Bone marrow (tissue), 2 donors: ENCODE measurements at regions not wholly inside any gene's neighbourhood (a gene's known extent, or its start where the extent isn't known, plus 50 kb on each side); places are given as distances from the start of the nearest gene placed in this dataset.

Experiments used
- DNase-seq, 2 donors: peaks; one replicate each; lab custom pipeline; 2025; lab: John Stamatoyannopoulos, UW

DNA sequence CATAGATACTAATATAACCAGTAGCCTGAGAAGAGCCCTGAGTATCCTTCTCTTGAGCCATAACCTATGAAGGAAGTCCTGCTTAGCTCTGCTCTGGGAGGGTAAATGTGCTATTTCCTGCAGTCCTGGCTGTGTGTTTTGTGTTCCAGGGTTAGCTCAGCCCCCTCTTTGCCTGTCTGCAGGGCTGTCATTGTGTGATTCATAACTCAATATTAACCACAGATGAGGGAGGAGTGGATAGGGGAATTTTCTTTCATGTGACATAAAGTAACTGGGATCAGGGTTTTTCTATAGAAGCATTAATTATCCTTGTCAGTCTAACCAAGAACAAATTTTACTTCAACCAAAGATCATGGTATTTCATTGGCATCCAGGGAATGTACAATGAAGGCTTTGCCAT lies 183.3 kb upstream of the ZBTB20 start:
- no peak for DNase-seq

DNA sequence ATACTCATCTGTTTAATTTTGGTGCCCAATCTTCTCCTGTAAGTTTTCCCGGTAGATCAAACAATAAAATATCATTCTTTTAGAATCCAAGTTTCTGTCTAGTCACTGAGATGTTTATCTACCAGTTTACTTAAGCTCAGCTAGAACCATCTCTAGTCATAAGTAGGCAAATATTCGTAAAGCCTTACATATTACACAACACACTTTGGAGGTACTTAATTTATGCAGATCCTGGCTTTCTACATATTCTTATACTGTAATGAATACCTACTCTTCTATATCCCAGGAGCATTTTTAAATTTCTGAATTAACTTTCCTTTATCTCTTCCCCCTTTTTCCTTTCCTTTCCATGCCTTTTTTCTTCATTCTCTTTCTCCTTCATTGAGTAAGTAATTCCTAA lies 185.9 kb upstream of the ZBTB20 start:
- DNase-seq = no peak

DNA sequence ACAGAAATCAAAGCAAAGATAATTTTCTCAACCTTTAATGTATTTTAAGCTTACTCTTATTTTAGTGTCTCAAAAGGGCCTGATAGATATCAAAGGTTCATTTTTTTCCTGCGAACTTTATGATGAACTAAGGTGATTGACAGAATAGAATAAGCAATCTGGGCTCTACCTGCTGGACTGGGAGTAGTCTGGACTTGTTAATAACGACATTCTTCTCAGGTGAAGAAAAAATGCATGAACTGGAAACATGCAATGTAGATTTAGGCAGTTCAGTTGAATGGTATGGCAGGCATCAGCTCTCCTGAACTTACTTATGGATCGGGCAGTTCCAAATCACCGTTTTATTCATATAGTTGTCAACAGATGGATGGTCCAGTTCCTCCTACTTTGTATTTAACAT lies 189.7 kb upstream of the ZBTB20 start:
- no peak for DNase-seq

DNA sequence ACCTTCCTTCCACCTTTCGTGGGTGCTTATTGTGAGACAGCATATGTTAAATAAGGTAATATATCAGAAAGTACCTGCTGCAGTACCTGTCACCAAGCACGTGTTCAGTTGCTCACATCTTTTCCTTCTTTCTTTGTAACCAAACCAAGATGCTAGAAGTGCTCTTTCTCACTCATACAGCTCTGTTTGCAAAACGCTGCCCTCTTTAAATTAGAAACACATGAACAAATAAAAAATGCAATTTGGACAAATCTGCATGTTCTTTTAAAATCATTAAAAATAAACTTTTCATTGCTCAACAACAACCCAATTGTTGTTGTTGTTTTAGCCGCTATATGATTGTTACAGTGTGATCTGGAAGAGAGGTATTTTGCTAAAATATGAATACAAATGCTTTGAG lies 193.5 kb upstream of the ZBTB20 start:
- no peak for DNase-seq

DNA sequence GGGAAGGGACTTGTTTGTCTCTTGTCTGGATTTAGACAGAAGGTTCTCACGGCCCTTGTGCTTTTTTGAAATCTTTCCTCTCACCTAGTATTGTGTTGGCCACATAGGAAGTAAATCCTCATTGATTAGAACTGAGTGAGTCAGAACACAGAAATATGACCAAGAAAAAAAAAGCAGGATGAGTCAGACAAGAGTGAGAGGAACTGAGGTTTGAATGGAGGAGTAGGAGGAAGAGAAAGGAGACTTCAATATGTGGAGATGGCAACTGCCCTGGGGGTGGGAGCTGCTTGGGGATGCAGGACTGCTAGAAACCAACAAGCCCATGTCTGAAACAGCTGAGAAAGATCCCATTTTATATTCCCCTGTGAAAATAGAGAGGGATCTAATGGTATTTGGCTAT lies 194.1 kb upstream of the ZBTB20 start:
- DNase-seq = no peak

DNA sequence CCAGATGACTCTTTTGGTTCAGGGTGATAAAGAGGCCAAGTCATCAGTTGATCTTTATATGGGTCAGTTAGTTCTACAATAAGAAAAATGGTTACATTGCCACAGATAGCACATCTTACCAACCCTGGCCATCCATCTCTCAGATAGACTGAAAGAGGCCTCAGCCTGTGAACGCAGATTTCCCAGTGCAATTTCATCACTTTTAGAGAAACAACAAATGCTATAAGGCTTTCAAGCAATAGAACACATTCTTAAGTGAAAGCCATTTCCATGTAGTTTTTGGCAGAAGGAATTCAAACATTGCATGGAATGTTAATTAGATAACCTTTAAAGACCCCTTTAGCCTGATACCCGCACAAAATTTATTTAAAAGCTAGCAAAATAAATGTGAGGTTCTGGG lies 200.6 kb upstream of the ZBTB20 start:
- no peak for DNase-seq

DNA sequence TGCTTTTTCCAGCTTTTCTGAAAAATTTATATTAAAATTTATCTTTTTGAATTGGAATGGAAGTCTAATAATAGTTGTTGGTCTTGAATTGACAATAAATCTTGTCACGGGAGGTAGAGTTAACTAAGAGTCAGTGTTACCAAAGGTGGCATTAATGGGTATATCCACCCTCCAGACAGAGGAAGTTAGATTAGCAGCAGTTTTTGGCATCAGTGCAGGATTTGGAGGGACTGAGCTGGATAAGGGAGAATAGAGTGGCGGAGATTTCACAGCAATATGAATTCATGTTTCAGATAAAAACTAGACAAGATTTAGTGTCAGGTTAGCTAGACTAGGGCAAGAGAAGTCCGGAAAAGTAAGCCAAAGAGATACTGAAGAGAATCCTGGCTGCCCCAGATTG lies 201.3 kb upstream of the ZBTB20 start:
- DNase-seq = no peak

DNA sequence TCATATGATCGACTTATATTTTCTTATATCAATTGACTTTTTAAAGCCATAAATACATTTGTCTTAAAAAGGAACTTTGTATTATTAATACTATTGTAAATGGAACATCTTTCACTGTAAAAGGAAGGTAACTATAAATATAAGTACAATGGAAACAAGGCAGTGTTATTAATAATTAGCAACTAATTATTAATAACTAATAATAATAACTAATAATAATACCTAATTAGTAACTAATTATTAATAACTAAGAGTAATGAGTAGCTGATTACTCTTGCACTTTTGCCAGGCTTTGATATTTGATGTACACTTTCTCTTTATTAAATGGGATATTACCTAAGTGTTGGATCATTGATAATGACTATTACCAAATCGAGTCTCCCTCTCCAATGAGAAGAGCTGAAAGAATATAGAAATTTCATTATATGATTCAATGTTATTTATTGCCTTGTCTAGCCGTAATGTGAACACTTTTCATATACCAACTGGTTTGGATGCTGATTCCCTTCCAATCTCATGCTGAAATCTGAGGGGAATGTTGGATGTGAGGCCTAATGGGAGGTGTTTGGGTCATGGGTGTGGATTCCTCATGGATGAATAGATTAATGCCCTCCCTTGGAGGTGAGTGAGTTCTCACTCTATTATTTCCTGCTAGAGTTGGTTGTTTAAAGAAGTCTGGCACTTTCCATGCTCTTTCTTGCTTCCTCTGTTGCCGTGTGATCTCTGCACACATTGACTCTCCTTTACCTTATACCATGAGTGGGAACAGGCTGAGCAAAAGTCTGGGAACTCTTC lies 202.1 kb upstream of the ZBTB20 start:
- no peak for DNase-seq

DNA sequence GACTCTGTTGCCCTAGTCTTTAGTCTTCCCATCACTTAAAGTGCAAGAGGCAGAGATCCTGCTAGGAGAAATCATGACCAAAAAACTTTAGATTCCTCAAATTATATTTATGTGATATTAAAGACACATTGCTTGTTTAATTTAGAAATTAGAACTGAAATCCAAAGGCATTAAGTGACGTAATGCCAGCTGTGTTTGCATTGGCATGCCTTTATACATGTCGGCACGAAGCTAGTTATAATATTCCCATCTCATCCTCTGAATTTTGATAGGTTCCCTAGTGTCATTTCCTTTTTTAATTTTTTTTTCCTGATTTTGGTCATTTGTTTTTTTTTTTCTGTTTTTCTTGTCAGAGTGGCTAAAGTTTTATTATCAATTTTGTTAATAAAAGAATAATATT lies 203.5 kb upstream of the ZBTB20 start:
- no peak for DNase-seq

DNA sequence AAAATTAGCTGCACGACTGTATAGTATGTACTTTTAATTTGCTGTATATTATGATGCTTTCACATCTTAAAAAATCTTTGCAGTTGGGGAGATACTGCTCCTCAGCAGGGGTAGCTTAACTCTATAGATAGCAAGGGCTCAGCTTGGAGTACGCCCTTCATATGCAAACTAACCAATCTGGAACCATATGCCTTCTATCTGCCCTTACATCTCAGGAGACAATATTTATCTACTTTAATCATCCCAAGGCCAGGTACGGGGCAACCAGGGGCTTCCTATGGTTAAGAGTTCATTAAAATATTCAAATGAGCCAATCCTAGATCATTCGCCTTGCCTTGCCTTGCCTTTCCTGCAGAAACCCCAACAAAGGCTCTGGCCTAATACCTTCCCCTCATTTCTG lies 204.1 kb upstream of the ZBTB20 start:
- no peak for DNase-seq

DNA sequence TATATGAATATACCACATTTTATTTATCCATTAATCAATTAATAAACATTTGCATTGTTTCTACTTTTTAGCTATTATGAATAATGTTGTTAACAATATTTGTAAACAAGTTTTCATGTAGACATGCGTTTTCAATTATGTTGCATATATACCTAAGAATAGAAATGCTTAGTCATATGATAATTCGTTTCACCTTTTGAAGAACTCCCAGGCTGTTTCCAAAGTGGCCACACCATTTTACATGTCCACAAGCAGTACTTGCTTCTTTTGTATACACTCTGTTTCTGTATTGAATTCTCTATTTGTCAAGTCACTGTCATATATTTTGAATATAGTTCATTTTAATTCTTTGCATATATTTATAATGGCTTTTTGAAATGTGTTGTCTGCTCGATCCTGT lies 206.9 kb upstream of the ZBTB20 start:
- DNase-seq = no peak

DNA sequence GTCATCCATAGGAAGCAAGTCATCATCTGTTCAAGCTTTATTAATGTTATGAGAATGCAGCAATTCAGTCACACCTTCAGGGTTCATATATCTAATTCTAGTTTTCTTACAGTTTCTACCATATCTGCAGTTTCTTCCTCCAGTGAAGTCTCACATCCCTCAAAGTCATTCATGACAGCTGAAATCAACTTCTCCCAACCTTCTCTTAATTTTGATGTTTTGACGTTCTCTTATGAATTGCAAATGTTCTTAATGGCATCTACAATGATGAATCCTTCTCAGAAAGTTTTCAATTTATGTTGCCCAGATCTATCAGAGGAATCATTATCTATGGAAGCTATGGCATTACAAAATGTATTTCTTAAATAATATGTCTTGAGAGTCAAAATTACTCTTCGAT lies 210.4 kb upstream of the ZBTB20 start:
- DNase-seq = no peak

DNA sequence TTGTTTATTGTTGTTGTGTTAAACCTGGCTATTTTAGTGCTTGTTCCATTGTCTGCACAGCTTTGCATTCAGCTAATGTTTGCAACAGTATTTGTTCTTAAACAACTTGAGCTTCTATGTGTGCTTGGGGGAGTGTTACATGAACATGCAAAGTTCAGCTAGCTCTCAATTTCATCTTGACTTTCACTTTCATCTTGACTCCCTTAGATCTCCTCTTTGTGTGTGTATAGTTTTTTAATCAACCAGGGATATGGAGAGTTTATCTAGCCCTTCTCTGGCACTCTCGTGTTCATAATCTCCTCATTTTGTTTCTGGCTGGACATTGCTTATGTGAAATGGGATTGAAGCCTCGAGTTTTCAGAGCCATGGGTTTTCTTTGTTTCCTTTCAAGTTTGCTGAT lies 212.4 kb upstream of the ZBTB20 start:
- DNase-seq = no peak

DNA sequence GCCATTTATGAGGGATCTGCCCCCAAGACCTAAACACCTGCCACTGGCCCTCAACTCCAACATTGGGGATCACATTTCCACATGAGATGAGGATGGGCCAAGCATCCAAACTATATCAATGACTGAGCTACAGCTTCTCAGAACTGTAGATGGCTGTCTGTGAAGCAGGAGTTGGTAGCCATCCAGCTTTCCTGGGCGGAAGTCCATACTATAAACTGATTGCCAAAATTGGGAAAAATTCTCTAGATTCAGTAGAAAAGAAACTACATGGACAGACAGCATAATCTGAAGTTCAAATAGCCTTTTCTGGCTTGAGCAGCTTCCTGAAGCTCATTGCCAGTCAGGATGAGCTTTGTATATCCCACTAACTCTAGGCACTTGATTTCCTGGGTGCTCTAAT lies 214.7 kb upstream of the ZBTB20 start:
- no peak for DNase-seq

DNA sequence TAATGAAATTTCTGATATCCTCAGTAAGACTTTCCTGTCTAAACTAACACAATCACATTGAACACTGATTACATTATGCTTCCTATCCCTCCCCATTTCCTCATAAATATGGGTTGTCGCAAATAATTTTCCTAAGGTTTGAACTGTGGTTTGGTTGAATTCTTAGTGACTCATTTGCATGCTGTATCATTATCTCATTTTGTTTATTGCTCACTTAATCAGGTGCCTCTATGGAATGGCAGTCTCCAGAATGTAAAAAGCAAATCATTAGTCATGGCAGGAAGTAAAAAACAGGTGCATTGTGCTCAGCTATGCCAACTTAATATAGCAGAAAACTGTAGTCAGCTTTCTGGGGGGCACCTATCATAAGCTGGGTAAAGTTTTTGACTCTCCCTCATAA lies 216.0 kb upstream of the ZBTB20 start:
- no peak for DNase-seq

DNA sequence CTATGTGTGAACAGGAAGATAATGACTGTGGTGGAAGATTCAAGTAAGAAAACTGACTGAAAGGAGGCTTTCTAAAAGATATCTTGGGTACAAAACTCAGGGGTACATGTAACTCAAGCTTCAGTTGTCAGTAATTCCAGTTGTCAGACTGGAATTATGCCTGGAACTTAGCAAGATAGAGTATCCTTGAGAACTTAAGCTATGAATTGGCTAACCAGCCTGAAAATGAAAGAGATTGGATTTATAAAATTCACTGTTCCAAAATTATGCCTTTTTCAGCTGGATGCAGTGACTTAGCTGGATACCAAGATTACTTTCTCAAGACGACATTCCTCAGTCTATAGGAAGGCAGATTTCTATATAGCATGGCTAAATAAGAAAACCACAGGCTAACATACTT lies 221.9 kb upstream of the ZBTB20 start:
- DNase-seq = no peak

DNA sequence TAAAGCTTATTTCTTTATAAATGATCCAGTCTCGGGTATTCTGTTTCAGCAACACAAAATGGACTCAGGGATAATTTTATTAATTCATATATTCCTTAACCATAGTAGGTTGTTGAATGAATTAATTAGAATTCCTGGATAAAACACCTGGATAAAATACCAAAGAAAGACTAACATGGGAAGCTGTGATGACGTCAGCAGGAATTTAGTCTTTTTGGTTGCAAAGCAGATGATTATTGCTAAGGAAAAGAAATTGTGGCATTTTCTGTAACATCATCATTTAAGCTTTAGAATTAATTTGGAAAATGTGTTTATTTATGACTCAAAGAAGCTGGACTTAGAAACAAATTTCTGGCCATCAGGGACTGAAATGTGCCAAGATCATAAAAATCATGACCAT lies 228.3 kb upstream of the ZBTB20 start:
- no peak for DNase-seq

DNA sequence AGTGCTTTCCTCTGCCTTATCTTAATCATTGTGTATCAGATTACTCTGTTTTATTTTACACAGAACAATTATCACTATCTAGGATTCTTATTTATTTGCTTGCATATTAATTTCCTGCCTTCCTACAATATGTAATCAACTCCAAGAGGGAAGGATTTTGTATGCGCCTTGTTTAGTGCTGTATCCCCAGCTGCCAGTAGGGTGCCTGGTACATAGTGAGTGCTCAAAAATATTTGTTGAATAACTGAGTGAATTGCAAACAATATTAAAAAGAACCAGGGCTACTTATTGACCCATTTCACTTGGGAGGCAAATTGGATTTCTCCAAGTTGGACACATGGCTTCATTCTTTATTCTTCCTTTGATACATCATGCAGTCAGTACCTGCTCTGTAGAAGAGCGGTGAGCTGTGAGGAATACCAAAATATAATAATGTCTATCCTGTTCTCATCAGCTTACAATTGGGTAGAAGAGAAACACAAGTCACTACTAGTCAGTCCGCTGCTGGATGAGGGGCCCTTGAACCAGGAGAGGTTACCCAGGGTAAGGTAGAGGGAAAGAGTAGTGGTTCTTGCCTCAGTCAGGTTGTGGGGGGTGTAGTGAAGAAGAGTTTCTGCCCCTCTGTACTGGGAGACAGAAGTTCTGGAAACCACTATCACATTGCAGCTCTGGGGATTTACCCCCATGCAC lies 233.9 kb upstream of the ZBTB20 start:
- DNase-seq = no peak

DNA sequence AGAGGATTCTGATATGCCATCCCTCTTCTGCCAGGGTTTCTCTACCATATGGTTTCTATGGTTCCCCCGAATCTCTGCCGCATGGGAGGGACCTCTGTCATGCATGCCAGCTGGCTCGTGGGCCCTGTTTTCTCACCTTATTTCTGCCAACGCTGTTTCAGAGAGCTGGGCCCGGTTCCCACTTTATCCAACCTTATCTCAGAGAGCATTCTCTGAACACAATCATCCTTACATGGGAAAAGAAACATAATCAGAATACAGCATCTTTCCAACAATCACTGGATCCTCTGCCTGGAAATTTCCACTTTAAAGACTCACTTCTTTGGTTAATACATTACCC lies 234.5 kb upstream of the ZBTB20 start:
- DNase-seq = no peak

DNA sequence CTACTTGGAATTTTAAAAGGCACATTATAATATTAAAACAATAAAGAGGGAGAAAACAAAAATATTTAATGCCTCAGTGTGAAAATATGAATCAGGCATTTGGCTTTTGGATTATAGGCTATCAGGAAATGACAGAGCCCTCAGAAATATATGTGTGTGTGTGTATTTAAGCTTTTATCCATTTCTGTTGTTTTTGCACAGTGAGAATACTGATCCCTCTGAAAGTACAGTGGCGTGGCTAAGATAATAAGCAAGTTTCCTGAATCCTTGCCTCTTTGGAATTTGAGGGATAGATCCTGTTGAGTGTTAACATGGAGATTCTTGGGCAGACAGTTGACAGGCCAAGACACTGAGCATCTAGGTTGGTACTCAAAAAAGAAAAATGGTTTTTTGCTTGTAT lies 234.8 kb upstream of the ZBTB20 start:
- DNase-seq = no peak

DNA sequence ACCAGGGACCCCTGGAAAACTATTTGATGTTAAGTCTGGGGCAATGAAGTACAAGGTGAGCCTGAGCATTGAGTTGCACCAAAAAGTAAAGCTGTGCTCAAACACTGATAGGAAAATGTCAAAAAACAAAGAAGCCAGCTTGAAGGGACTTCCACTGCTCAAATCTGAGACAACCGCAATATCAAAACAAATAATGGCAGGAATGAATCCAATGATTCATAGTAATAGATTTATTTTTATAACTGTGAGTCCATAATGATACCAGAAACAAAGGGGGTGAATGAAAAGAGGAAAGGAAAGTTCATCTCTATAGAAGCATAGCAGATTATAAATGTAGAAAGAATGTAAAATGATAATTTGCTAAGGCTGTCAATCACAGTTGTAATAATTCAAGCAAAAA lies 237.3 kb upstream of the ZBTB20 start:
- DNase-seq = no peak

DNA sequence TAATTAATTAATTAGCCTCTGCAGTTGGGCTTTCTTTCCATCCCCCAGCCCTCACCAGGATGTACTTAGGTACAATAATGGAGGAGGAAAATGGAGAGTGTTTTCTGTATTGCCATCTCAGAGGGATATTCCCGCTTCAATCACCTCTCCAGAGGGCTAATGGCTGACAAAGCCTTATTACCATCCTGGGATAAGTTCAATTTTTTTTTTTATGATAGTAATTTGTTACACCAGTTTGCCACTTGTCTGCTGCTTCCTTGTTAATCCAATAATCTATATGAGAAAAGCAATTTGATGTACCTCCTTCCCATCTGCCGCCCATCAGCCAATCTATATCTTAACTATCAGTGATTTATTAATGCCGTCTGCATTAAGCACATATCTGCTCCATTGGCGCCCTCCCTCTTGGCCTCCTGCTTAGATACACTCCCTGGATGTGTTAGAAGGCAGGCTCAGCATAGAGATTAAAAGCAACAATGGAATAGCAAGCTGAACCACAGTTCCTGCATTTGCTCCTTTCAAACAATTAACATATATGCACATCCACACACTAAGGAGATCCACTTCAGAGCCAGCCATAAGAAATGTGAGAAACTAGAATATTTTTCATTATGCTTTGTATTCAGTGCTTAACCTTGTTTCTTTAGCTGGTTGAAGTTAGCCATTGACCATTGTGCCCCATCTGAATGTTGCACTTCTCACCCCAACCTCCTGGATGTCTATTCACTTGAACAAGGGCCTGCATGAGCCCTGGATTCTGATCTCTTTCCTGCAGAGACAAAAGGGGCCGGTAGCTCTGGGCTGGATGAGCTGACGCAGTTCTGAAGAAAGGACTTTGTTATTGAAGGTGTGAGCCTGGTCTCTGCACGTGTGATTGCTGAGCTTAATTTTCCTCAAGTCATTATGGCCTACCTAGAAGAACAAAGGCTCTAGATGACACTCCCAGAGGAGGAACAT lies 237.3 kb upstream of the GAP43 start:
- no peak for DNase-seq

DNA sequence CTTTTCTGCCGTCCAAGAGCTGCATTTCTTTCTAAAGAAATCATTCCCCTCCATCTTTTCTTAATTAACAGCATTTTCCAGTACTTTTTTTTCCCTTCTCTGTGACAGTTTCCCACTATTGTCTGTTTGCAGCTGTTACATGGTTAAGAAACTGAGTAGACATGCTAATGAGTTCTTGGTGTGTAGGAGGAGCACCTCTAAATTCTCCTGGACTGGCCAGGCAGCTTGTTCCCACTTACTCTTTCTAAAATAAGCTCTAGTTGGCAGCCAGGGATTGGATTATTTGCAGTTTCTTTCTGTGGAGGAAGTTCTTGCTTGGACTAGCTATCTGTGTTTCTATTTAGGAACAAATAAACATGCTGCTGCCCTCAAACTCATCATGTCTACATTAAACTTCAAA lies 235.1 kb upstream of the GAP43 start:
- DNase-seq = no peak
